H1 (cell line): ENCODE measurements at regions not wholly inside any gene's neighbourhood (a gene's known extent, or its start where the extent isn't known, plus 50 kb on each side); places are given as distances from the start of the nearest gene placed in this dataset.

Source experiments
- CTCF ChIA-PET: fragments of 300-600 bp; sonication (Branson Sonifier 250); formaldehyde crosslinking; loops from one replicate; lab custom pipeline; 2021; ENCODE audit not compliant: partially characterized antibody; lab: Charles Lee
- POLR2A ChIA-PET: fragments of 300-600 bp; sonication (Branson Sonifier 250); formaldehyde crosslinking; loops from one replicate; lab custom pipeline; 2021; ENCODE audit warnings: inconsistent platforms; ENCODE audit not compliant: partially characterized antibody; lab: Charles Lee
- DNase-seq, 2 experiments: peaks; one replicate each; pipeline versions ENCODE4 v3.0.0 to v3.0.0-alpha.2; 2010 to 2022; ENCODE audit warnings: low spot score in 2 of 2, low read depth in 1 of 2, mixed read lengths in 1 of 2
- FAIRE-seq: peaks from 2 replicates; lab custom pipeline; 2011; peaks lifted over from hg19 to GRCh38; lab: Jason Lieb, UNC
- H2AFZ ChIP-seq: 2 replicates; pipeline ENCODE4 v1.8.1; 2012; ENCODE audit warnings: low read length, inconsistent platforms
- H2AK5ac ChIP-seq: 2 replicates; pipeline ENCODE4 v1.6.1; 2013; ENCODE audit warnings: low read depth, low read length
- H2BK120ac ChIP-seq: replicated peaks from 2 replicates; pipeline ENCODE3; 2013; ENCODE audit warnings: low read depth, low read length, inconsistent platforms
- H2BK12ac ChIP-seq: 2 replicates; pipeline ENCODE4 v1.6.1; 2013; ENCODE audit warnings: low read depth, low read length
- H2BK15ac ChIP-seq: 2 replicates; pipeline ENCODE4 v1.6.1; 2013; ENCODE audit warnings: low read length
- H2BK20ac ChIP-seq: 2 replicates; pipeline ENCODE4 v1.6.1; 2013; ENCODE audit warnings: low read length
- H2BK5ac ChIP-seq: 2 replicates; pipeline ENCODE4 v1.6.1; 2013; ENCODE audit warnings: low read depth, low read length
- H3K14ac ChIP-seq: 2 replicates; pipeline ENCODE4 v1.6.1; 2013; ENCODE audit warnings: inconsistent platforms; ENCODE audit not compliant: insufficient read length
- H3K18ac ChIP-seq: 2 replicates; pipeline ENCODE4 v1.6.1; 2013; ENCODE audit warnings: low read length; ENCODE audit errors: extremely low read depth
- H3K23ac ChIP-seq: 2 replicates; pipeline ENCODE4 v1.6.1; 2013; ENCODE audit warnings: inconsistent platforms; ENCODE audit not compliant: insufficient read length
- H3K23me2 ChIP-seq: 2 replicates; pipeline ENCODE4 v1.6.1; 2013; ENCODE audit warnings: low read depth, low read length
- H3K27ac ChIP-seq: 2 replicates; pipeline ENCODE4 v1.6.1; 2011; ENCODE audit warnings: low read depth, low read length, inconsistent platforms
- H3K27me3 ChIP-seq, 4 experiments: replicated peaks in 1 of 4; 1 replicate in 1 of 4; 2 replicates in 3 of 4; pipeline versions ENCODE4 v1.6.1 to v1.8.1; 2011 to 2013; ENCODE audit warnings: low read length in 3 of 4, mild to moderate bottlenecking in 3 of 4, inconsistent platforms in 2 of 4, mixed read lengths in 2 of 4, moderate library complexity in 1 of 4; ENCODE audit not compliant: control insufficient read depth in 3 of 4, insufficient read depth in 3 of 4; ENCODE audit errors: extremely low read depth in 1 of 4
- H3K36me3 ChIP-seq, 4 experiments: 2 replicates each; pipeline versions ENCODE4 v1.6.1 to v1.8.1; 2011 to 2013; ENCODE audit warnings: mild to moderate bottlenecking in 4 of 4, low read length in 3 of 4, moderate library complexity in 2 of 4, control low read depth in 1 of 4, inconsistent platforms in 1 of 4; ENCODE audit not compliant: insufficient read depth in 4 of 4, control insufficient read depth in 2 of 4
- H3K4ac ChIP-seq: replicated peaks from 2 replicates; pipeline ENCODE3; 2013; ENCODE audit warnings: low read length, low read depth, mixed read lengths, inconsistent platforms; ENCODE audit not compliant: insufficient read length
- H3K4me1 ChIP-seq, 4 experiments: replicated peaks in 1 of 4; 1 replicate in 1 of 4; 2 replicates in 3 of 4; pipeline versions ENCODE4 v1.6.1 to v1.8.1; 2011 to 2013; ENCODE audit warnings: low read length in 3 of 4, inconsistent platforms in 2 of 4, mixed read lengths in 1 of 4; ENCODE audit not compliant: insufficient read depth in 4 of 4, control insufficient read depth in 3 of 4
- H3K4me2 ChIP-seq, 2 experiments: 2 replicates each; pipeline versions ENCODE4 v1.6.1 to v1.8.1; 2011 to 2013; ENCODE audit warnings: low read depth in 2 of 2, low read length in 2 of 2, control low read depth in 1 of 2, inconsistent platforms in 1 of 2, mild to moderate bottlenecking in 1 of 2; ENCODE audit not compliant: insufficient read depth in 1 of 2
- H3K4me3 ChIP-seq, 4 experiments: fragments of 200-600, 300-600 bp in 1 of 4; sonication (generic), shearing (Covaris generic), sonication (Bioruptor Twin) in 1 of 4; 2 replicates each; pipeline versions ENCODE4 v1.5.1 to v1.8.1; 2011 to 2016; ENCODE audit warnings: low read length in 4 of 4, low read depth in 3 of 4, control low read depth in 2 of 4, inconsistent platforms in 2 of 4, mild to moderate bottlenecking in 2 of 4, mixed read lengths in 1 of 4, moderate library complexity in 1 of 4; ENCODE audit not compliant: insufficient read depth in 2 of 4; ENCODE audit errors: extremely low read depth in 1 of 4
- H3K56ac ChIP-seq: replicated peaks from 2 replicates; pipeline ENCODE3; 2013; ENCODE audit warnings: low read depth, mild to moderate bottlenecking, mixed read lengths, low read length, inconsistent platforms; ENCODE audit not compliant: insufficient read length
- H3K79me1 ChIP-seq: 2 replicates; pipeline ENCODE4 v1.6.1; 2013; ENCODE audit warnings: low read depth, low read length, control low read depth
- H3K79me2 ChIP-seq, 2 experiments: 2 replicates each; pipeline versions ENCODE4 v1.6.1 to v1.8.1; 2012 to 2013; ENCODE audit warnings: low read length in 2 of 2, mild to moderate bottlenecking in 2 of 2, inconsistent platforms in 1 of 2; ENCODE audit not compliant: insufficient read depth in 2 of 2, control insufficient read depth in 1 of 2
- H3K9ac ChIP-seq, 4 experiments: replicated peaks in 1 of 4; 1 replicate in 1 of 4; 2 replicates in 3 of 4; pipeline versions ENCODE4 v1.6.1 to v1.8.1; 2011 to 2013; ENCODE audit warnings: low read depth in 3 of 4, low read length in 3 of 4, control low read depth in 2 of 4, mild to moderate bottlenecking in 2 of 4, moderate library complexity in 2 of 4, inconsistent platforms in 1 of 4; ENCODE audit errors: extremely low read depth in 1 of 4
- H3K9me3 ChIP-seq, 2 experiments: 2 replicates each; pipeline versions ENCODE4 v1.6.1 to v1.8.1; 2012 to 2013; ENCODE audit warnings: mild to moderate bottlenecking in 2 of 2, moderate library complexity in 2 of 2, control low read depth in 1 of 2, inconsistent platforms in 1 of 2, low read depth in 1 of 2, low read length in 1 of 2, mixed read lengths in 1 of 2; ENCODE audit not compliant: insufficient read depth in 2 of 2
- H4K20me1 ChIP-seq, 2 experiments: replicated peaks in 1 of 2; 2 replicates each; pipeline versions ENCODE3 to v1.8.1; 2011 to 2013; ENCODE audit warnings: inconsistent platforms in 2 of 2, low read length in 2 of 2, mild to moderate bottlenecking in 1 of 2; ENCODE audit not compliant: insufficient read depth in 2 of 2, control insufficient read depth in 1 of 2
- H4K5ac ChIP-seq: 2 replicates; pipeline ENCODE4 v1.6.1; 2013; ENCODE audit warnings: low read length, low read depth, mixed read lengths, inconsistent platforms; ENCODE audit not compliant: insufficient read length
- H4K8ac ChIP-seq: 2 replicates; pipeline ENCODE4 v1.8.0; 2013; ENCODE audit warnings: mild to moderate bottlenecking, moderate library complexity, low read length, inconsistent platforms; ENCODE audit not compliant: insufficient read depth; ENCODE audit errors: extremely low read depth
- H4K91ac ChIP-seq: replicated peaks from 2 replicates; pipeline ENCODE3; 2013; ENCODE audit warnings: low read length, mixed read lengths, inconsistent platforms; ENCODE audit not compliant: insufficient read length
- CEBPB ChIP-seq: IDR thresholded peaks from 2 replicates; pipeline ENCODE4 v1.6.1; 2012; ENCODE audit warnings: low read depth, low read length
- CHD1 ChIP-seq: IDR thresholded peaks from 2 replicates; pipeline ENCODE4 v1.6.1; 2012; ENCODE audit warnings: low read depth, low read length, improper control_type of control experiment
- EP300 ChIP-seq, 2 experiments: IDR thresholded peaks; 1 replicate in 1 of 2; 2 replicates in 1 of 2; pipeline ENCODE4 v1.6.1; 2011 to 2012; ENCODE audit warnings: low read depth in 2 of 2, low read length in 2 of 2, mild to moderate bottlenecking in 2 of 2, borderline replicate concordance in 1 of 2, inconsistent platforms in 1 of 2, moderate library complexity in 1 of 2
- GTF2F1 ChIP-seq: IDR thresholded peaks from 2 replicates; pipeline ENCODE4 v1.6.1; 2012; ENCODE audit warnings: low read depth, low read length, improper control_type of control experiment, borderline replicate concordance
- HDAC2 ChIP-seq, 2 experiments: fragments of 300-600 bp in 1 of 2; sonication (generic) in 1 of 2; IDR thresholded peaks; 2 replicates each; pipeline ENCODE4 v1.6.1; 2011 to 2012; ENCODE audit warnings: low read depth in 2 of 2, low read length in 2 of 2, mild to moderate bottlenecking in 2 of 2, moderate library complexity in 2 of 2, borderline replicate concordance in 1 of 2, inconsistent platforms in 1 of 2
- HDAC6 ChIP-seq: IDR thresholded peaks from one replicate; pipeline ENCODE4 v1.7.1; 2012; ENCODE audit warnings: low read depth, mild to moderate bottlenecking, inconsistent platforms, low read length, moderate library complexity
- JUN ChIP-seq: IDR thresholded peaks from 2 replicates; pipeline ENCODE4 v1.6.1; 2011; ENCODE audit warnings: low read depth, mild to moderate bottlenecking, improper control_type of control experiment, low read length
- KDM1A ChIP-seq: fragments of 200-600, 300-600 bp; sonication (generic); IDR thresholded peaks from 2 replicates; pipeline ENCODE4 v1.7.1; 2016; ENCODE audit warnings: mild to moderate bottlenecking, low read length, borderline replicate concordance
- MAFK ChIP-seq: IDR thresholded peaks from 2 replicates; pipeline ENCODE4 v1.6.1; 2012; ENCODE audit warnings: low read depth, mild to moderate bottlenecking, improper control_type of control experiment, low read length
- MAX ChIP-seq: IDR thresholded peaks from 2 replicates; pipeline ENCODE4 v1.6.1; 2012; ENCODE audit warnings: inconsistent platforms
- POLR2AphosphoS5 ChIP-seq: IDR thresholded peaks from 2 replicates; pipeline ENCODE4 v1.6.1; 2011; ENCODE audit warnings: low read depth, low read length
- RFX5 ChIP-seq: IDR thresholded peaks from 2 replicates; pipeline ENCODE4 v1.6.1; 2011; ENCODE audit warnings: low read depth, low read length, improper control_type of control experiment, borderline replicate concordance
- SAP30 ChIP-seq: fragments of 300-600 bp; sonication (generic); IDR thresholded peaks from 2 replicates; pipeline ENCODE4 v1.7.1; 2012; ENCODE audit warnings: low read length, moderate library complexity, mild to moderate bottlenecking, inconsistent platforms; ENCODE audit not compliant: insufficient read depth, insufficient replicate concordance
- TCF12 ChIP-seq: IDR thresholded peaks from 2 replicates; pipeline ENCODE4 v1.6.1; 2011; ENCODE audit warnings: low read depth, mild to moderate bottlenecking, low read length
- ZNF274 ChIP-seq: IDR thresholded peaks from 2 replicates; pipeline ENCODE4 v1.7.0; 2012; ENCODE audit warnings: low read length, borderline replicate concordance; ENCODE audit errors: extremely low read depth
- WGBS, 2 experiments: shearing (Covaris generic) in 1 of 2; methylation state at CpG; one replicate each; pipeline versions ENCODE4 v1.1.6 to v1.1.7; 2013 to 2015; ENCODE audit warnings: low lambda C conversion rate in 2 of 2, mixed read lengths in 2 of 2, inconsistent platforms in 1 of 2, low coverage in 1 of 2, missing lambda C conversion rate in 1 of 2; ENCODE audit not compliant: insufficient replicate concordance in 2 of 2, insufficient coverage in 1 of 2, insufficient read length in 1 of 2; ENCODE audit errors: extremely low coverage in 1 of 2, missing lambda C conversion rate in 1 of 2; 5-methylcytosine and 5-hydroxymethylcytosine counted together

- Histone ChIP-seq H3K4me1 (no peaks in the 10 kb centered on the region), H2AK5ac (no peak overlapping the region), H2AFZ (no peak overlapping the region), H3K23ac (no peak overlapping the region), H3K4me2 (no peak overlapping the region), H3K36me3 (no peaks in the 10 kb centered on the region), H3K9me3 (no peaks in the 10 kb centered on the region), H3K23me2 (no peaks in the 10 kb centered on the region), H3K4ac (no peak overlapping the region), H4K91ac (no peak overlapping the region), H3K79me1 (no peaks in the 10 kb centered on the region), H2BK120ac (no peak overlapping the region), H2BK5ac (no peak overlapping the region), H4K8ac (no peak overlapping the region), H4K20me1 (no peaks in the 10 kb centered on the region), H3K27ac (no peak overlapping the region), H3K14ac (no peak overlapping the region), H3K4me3 (no peak overlapping the region), H2BK12ac (no peak overlapping the region), H3K9ac (no peak overlapping the region), H4K5ac (no peak overlapping the region), H2BK20ac (no peak overlapping the region), H3K79me2 (no peaks in the 10 kb centered on the region), H3K56ac (no peak overlapping the region), H2BK15ac (no peak overlapping the region), H3K27me3 (no peaks in the 10 kb centered on the region), H3K18ac (no peak overlapping the region)
- POLR2A ChIA-PET: no interaction called here
- FAIRE-seq (no peak), DNase-seq (no peak)
- CTCF ChIA-PET: interaction anchor here (1.6 kb wide), 1 partner anchor 12 kb away, joined by 6 read pairs; no protein-coding TSS in a partner anchor
- WGBS, 2 experiments: 95% methylated on average over 2 of the region's 2 CpGs; no CpG with 5 or more reads in 1 of the 2 experiments
- no peak for TF ChIP-seq MAFK
- no peak for TF ChIP-seq HDAC2 (IDR thresholded peaks at IDR 0.05; ENCODE audit: borderline replicate concordance in 1 of 2, low read depth in 2 of 2, low read length in 2 of 2)
- TF ChIP-seq EP300 (IDR thresholded peaks at IDR 0.05; ENCODE audit: borderline replicate concordance in 1 of 2, low read depth in 2 of 2, low read length in 2 of 2): no peak
- no peak for TF ChIP-seq HDAC6
- TF ChIP-seq MAX: no peak
- TF ChIP-seq POLR2AphosphoS5: no peak
- TF ChIP-seq ZNF274: no peak
- no peak for TF ChIP-seq CEBPB
- TF ChIP-seq TCF12: no peak
- TF ChIP-seq RFX5: no peak
- no peak for TF ChIP-seq GTF2F1
- no peak for TF ChIP-seq CHD1
- no peak for TF ChIP-seq KDM1A
- TF ChIP-seq SAP30: no peak
- TF ChIP-seq JUN: no peak
These were observed 164.9 kb upstream of the PAPPA start for GRCh38 chr9:115988701-115989100.
